Naive thymus-derived CD8-positive, alpha-beta T cell (primary cell): ENCODE measurements at regions not wholly inside any gene's neighbourhood (a gene's known extent, or its start where the extent isn't known, plus 50 kb on each side); places are given as distances from the start of the nearest gene placed in this dataset.

ENCODE experiments used
- ATAC-seq, 2 donors: fragments of 150-1000 bp; cut with Tn5 transposase in 1 of 2; sonication (Bioruptor Pico), chemical (Tn5 transposase) in 1 of 2; 1 replicate in 1 of 2; 2 replicates in 1 of 2; pipeline ENCODE4 v1.10.0; 2021; ENCODE audit warnings: mild to moderate bottlenecking in 2 of 2, moderate library complexity in 2 of 2
- POLR2A ChIA-PET: fragments of 350-600 bp; sonication (Branson Sonifier 250); formaldehyde crosslinking; loops from one replicate; lab custom pipeline; 2021; ENCODE audit warnings: antibody characterized with exemption; lab: Charles Lee
- DNase-seq, 10 donors: peaks; one replicate each; pipeline versions ENCODE4 v3.0.0 to v3.0.0-alpha.2; 2020 to 2022
- H3K27ac Mint-ChIP-seq, 10 donors: one replicate each; pipeline ENCODE4 v1.8.0; 2020 to 2022; ENCODE audit warnings: mild to moderate bottlenecking in 10 of 10, mixed read lengths in 10 of 10, moderate library complexity in 4 of 10, inconsistent platforms in 1 of 10
- H3K27me3 Mint-ChIP-seq, 5 donors: one replicate each; pipeline ENCODE4 v1.8.0; 2021 to 2022; ENCODE audit warnings: mixed read lengths in 5 of 5
- H3K36me3 Mint-ChIP-seq, 3 donors: one replicate each; pipeline ENCODE4 v1.8.0; 2020 to 2022; ENCODE audit warnings: mixed read lengths in 3 of 3, mild to moderate bottlenecking in 2 of 3, inconsistent platforms in 1 of 3
- H3K4me1 Mint-ChIP-seq, 4 donors: one replicate each; pipeline ENCODE4 v1.8.0; 2021 to 2022; ENCODE audit warnings: mixed read lengths in 4 of 4
- H3K4me3 Mint-ChIP-seq, 10 donors: one replicate each; pipeline ENCODE4 v1.8.0; 2020 to 2022; ENCODE audit warnings: mild to moderate bottlenecking in 10 of 10, mixed read lengths in 10 of 10, moderate library complexity in 6 of 10, inconsistent platforms in 1 of 10
- H3K9me3 Mint-ChIP-seq, 9 donors: one replicate each; pipeline ENCODE4 v1.8.0; 2020 to 2022; ENCODE audit warnings: mixed read lengths in 9 of 9, mild to moderate bottlenecking in 3 of 9, inconsistent platforms in 1 of 9, moderate library complexity in 1 of 9

GRCh38 chr1:241417258-241417657 is 60.3 kb upstream of the RGS7 start:
- peaks cover 12 to 48% (median 15%) of the 10 kb centered on the region in 5 donors for H3K27me3 Mint-ChIP-seq
- DNase-seq (no peak), ATAC-seq (no peak)
- peaks cover 0 to 3% (median 0%) of the 10 kb centered on the region in 3 donors for H3K36me3 Mint-ChIP-seq
- no peaks in the 10 kb centered on the region for H3K4me1 Mint-ChIP-seq
- H3K9me3 Mint-ChIP-seq = peaks cover 0 to 9% (median 0%) of the 10 kb centered on the region in 9 donors
- POLR2A ChIA-PET = no interaction called here
- H3K27ac Mint-ChIP-seq = no peak overlapping the region
- H3K4me3 Mint-ChIP-seq = no peak overlapping the region

- POLR2A ChIA-PET = no interaction called here
- Mint-ChIP-seq H3K27ac (no peak overlapping the region), H3K9me3 (peaks cover 0 to 9% (median 0%) of the 10 kb centered on the region in 9 donors), H3K4me3 (no peak overlapping the region), H3K27me3 (peaks cover 2 to 46% (median 15%) of the 10 kb centered on the region in 5 donors), H3K36me3 (no peaks in the 10 kb centered on the region), H3K4me1 (no peaks in the 10 kb centered on the region)
- ATAC-seq (no peak), DNase-seq (no peak)
These were observed 57.0 kb upstream of the RGS7 start for GRCh38 chr1:241413974-241414373.

DNA sequence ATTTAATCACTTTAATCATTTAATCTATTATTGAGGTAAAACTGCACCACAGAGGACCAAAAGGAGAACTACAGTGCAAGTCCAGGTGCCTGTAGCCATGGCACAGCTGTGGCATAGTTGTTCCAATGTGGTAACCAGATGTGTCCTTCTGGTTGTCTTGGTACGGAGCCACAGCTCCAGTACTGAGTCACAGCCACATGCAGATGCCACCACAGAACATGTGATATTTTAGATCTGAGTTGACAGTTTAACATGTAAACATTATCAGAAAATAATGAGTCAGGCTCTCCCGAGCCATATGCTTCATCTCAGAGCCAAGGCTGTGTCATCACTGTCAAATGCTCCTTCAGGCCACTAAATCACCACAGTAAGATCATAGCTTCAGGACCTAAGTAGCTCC is 56.4 kb upstream of the RGS7 start:
- no peaks in the 10 kb centered on the region for H3K4me1 Mint-ChIP-seq
- ATAC-seq = no peak

DNA sequence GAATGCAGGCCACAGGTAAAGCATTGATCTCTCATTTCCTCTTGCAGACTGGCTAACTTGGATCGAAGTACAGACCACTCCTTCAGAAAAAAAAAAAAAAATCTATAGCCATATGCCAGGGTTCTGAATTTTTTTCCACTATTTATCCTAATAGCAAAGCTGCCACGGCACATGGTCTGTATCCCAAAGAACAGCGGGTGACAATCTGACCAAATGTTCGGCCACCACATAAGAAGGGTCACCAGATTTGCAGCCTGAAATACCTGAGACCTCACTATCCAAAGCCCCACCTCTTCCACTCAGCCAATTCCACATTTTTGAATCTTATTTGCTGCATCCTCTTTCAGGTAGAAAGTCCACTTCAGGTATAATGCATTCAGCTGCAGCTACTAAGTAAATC is 55.6 kb upstream of the RGS7 start:
- Mint-ChIP-seq H3K4me3 (no peak overlapping the region), H3K4me1 (no peaks in the 10 kb centered on the region), H3K27ac (no peak overlapping the region), H3K9me3 (no peaks in the 10 kb centered on the region), H3K27me3 (peaks cover 0 to 37% (median 16%) of the 10 kb centered on the region in 5 donors), H3K36me3 (no peaks in the 10 kb centered on the region)
- DNase-seq (no peak), ATAC-seq (no peak)
- POLR2A ChIA-PET = no interaction called here

More for the DNA sequence above, 56.4 kb upstream of the RGS7 start:
- Mint-ChIP-seq H3K36me3 (no peaks in the 10 kb centered on the region), H3K27me3 (peaks cover 2 to 44% (median 15%) of the 10 kb centered on the region in 5 donors), H3K4me3 (no peak overlapping the region), H3K9me3 (peaks cover 0 to 7% (median 0%) of the 10 kb centered on the region in 9 donors), H3K27ac (no peak overlapping the region)
- DNase-seq = no peak
- POLR2A ChIA-PET = no interaction called here

- no peak for ATAC-seq
- H3K27ac Mint-ChIP-seq = no peak overlapping the region
- POLR2A ChIA-PET = no interaction called here
- DNase-seq = no peak
- no peaks in the 10 kb centered on the region for H3K9me3 Mint-ChIP-seq
- H3K36me3 Mint-ChIP-seq = no peaks in the 10 kb centered on the region
- peaks cover under 1 to 29% (median 16%) of the 10 kb centered on the region in 5 donors for H3K27me3 Mint-ChIP-seq
- no peak overlapping the region for H3K4me3 Mint-ChIP-seq
- no peaks in the 10 kb centered on the region for H3K4me1 Mint-ChIP-seq
These were observed 54.9 kb upstream of the RGS7 start for GRCh38 chr1:241411776-241412338.

GRCh38 chr1:241411056-241411775 is 54.2 kb upstream of the RGS7 start:
- no peaks in the 10 kb centered on the region for H3K4me1 Mint-ChIP-seq
- H3K36me3 Mint-ChIP-seq = no peaks in the 10 kb centered on the region
- no peak for DNase-seq
- POLR2A ChIA-PET = no interaction called here
- no peaks in the 10 kb centered on the region for H3K9me3 Mint-ChIP-seq
- no peak overlapping the region for H3K27ac Mint-ChIP-seq
- ATAC-seq = no peak
- H3K27me3 Mint-ChIP-seq = peaks cover 2 to 25% (median 16%) of the 10 kb centered on the region in 5 donors
- H3K4me3 Mint-ChIP-seq = no peak overlapping the region

GRCh38 chr1:241408170-241408569 is 51.2 kb upstream of the RGS7 start:
- POLR2A ChIA-PET = no interaction called here
- Mint-ChIP-seq H3K4me1 (no peaks in the 10 kb centered on the region), H3K9me3 (peaks cover 0 to 6% (median 0%) of the 10 kb centered on the region in 9 donors), H3K27me3 (peaks cover 2 to 32% (median 15%) of the 10 kb centered on the region in 5 donors), H3K27ac (no peak overlapping the region), H3K36me3 (no peaks in the 10 kb centered on the region), H3K4me3 (no peak overlapping the region)
- no peak for ATAC-seq
- DNase-seq = no peak
